IMR-90 (cell line): ENCODE measurements at regions not wholly inside any gene's neighbourhood (a gene's known extent, or its start where the extent isn't known, plus 50 kb on each side); places are given as distances from the start of the nearest gene placed in this dataset.

Experiments
- BHLHE40 ChIP-seq: fragments of 150-350 bp; IDR thresholded peaks from 2 replicates; pipeline ENCODE4 v1.6.1; 2016; ENCODE audit warnings: mild to moderate bottlenecking, low read depth, low read length
- CTCF ChIP-seq: conservative IDR thresholded peaks from 2 replicates; pipeline ENCODE4 v1.5.1; 2012; ENCODE audit warnings: mild to moderate bottlenecking, low read depth, low read length, improper control_type of control experiment
- ELK1 ChIP-seq: fragments of 150-350 bp; IDR thresholded peaks from 2 replicates; pipeline ENCODE4 v1.6.1; 2016; ENCODE audit warnings: low read depth, mild to moderate bottlenecking, low read length, moderate library complexity, borderline replicate concordance
- MXI1 ChIP-seq: IDR thresholded peaks from 2 replicates; pipeline ENCODE4 v1.6.1; 2012; ENCODE audit warnings: low read depth, mild to moderate bottlenecking, low read length, moderate library complexity, borderline replicate concordance
- POLR2A ChIP-seq: IDR thresholded peaks from 2 replicates; pipeline ENCODE4 v1.6.1; 2012; ENCODE audit warnings: mild to moderate bottlenecking, low read depth, low read length
- RFX5 ChIP-seq: IDR thresholded peaks from 2 replicates; pipeline ENCODE4 v1.8.0; 2012; ENCODE audit warnings: low read depth, mild to moderate bottlenecking, low read length, moderate library complexity
- SMC3 ChIP-seq: fragments of 150-350 bp; IDR thresholded peaks from 2 replicates; pipeline ENCODE4 v1.6.1; 2016; ENCODE audit warnings: low read depth, mild to moderate bottlenecking, antibody characterized with exemption, low read length, moderate library complexity
- USF2 ChIP-seq: fragments of 150-350 bp; IDR thresholded peaks from 2 replicates; pipeline ENCODE4 v1.6.1; 2017; ENCODE audit warnings: mild to moderate bottlenecking, antibody characterized with exemption, low read length, low read depth

- TF ChIP-seq POLR2A (no peak), CTCF (no peak), BHLHE40 (no peak), MXI1 (no peak), RFX5 (no peak), SMC3 (no peak), ELK1 (no peak), USF2 (no peak)
Observed at GRCh38 chr12:100738086-100738485, 56.5 kb upstream of the ANO4 start.
